COLO829 (cell line): ENCODE measurements at regions not wholly inside any gene's neighbourhood (a gene's known extent, or its start where the extent isn't known, plus 50 kb on each side); places are given as distances from the start of the nearest gene placed in this dataset.
"Not testable (repeated sequence)": the region's sequence is repeated elsewhere in the genome, so short reads cannot be mapped to it uniquely, and the experiment has no call there.

ENCODE experiments used
- DNase-seq: peaks from one replicate; pipeline ENCODE4 v3.0.0; 2012; ENCODE audit warnings: low spot score

GRCh38 chr4:59724286-59724685 lies 1475.8 kb upstream of the ADGRL3 start:
- not testable (repeated sequence) for DNase-seq

- DNase-seq: no peak
These were observed 1472.4 kb upstream of the ADGRL3 start for GRCh38 chr4:59727745-59728144.

- no peak for DNase-seq
These were observed 1471.6 kb upstream of the ADGRL3 start for GRCh38 chr4:59728496-59728895.

GRCh38 chr4:59729321-59729720 lies 1470.8 kb upstream of the ADGRL3 start:
- peak; percentile 23 for DNase-seq

- DNase-seq: no peak
These were observed 1451.7 kb upstream of the ADGRL3 start for GRCh38 chr4:59748433-59748832.

- no peak for DNase-seq
These were observed 1440.9 kb upstream of the ADGRL3 start for GRCh38 chr4:59759082-59759825.

- no peak for DNase-seq
These were observed 1437.8 kb upstream of the ADGRL3 start for GRCh38 chr4:59762344-59762743.

GRCh38 chr4:59770601-59771264 lies 1429.4 kb upstream of the ADGRL3 start:
- DNase-seq: no peak

- no peak for DNase-seq
These were observed 1427.4 kb upstream of the ADGRL3 start for GRCh38 chr4:59772641-59773139.

- DNase-seq: not testable (repeated sequence)
These were observed 1419.9 kb upstream of the ADGRL3 start for GRCh38 chr4:59780271-59780670.

GRCh38 chr4:59805176-59805575 lies 1395.0 kb upstream of the ADGRL3 start:
- DNase-seq: no peak

- DNase-seq: no peak
These were observed 1385.6 kb upstream of the ADGRL3 start for GRCh38 chr4:59814402-59815010.

- peak; percentile 58 for DNase-seq
These were observed 1381.5 kb upstream of the ADGRL3 start for GRCh38 chr4:59818656-59819055.

- no peak for DNase-seq
These were observed 1376.8 kb upstream of the ADGRL3 start for GRCh38 chr4:59823311-59823710.

- no peak for DNase-seq
These were observed 1375.0 kb upstream of the ADGRL3 start for GRCh38 chr4:59825104-59825503.

GRCh38 chr4:59831746-59832145 lies 1368.4 kb upstream of the ADGRL3 start:
- DNase-seq: no peak

GRCh38 chr4:59834943-59835342 lies 1365.2 kb upstream of the ADGRL3 start:
- DNase-seq: no peak

GRCh38 chr4:59837751-59838150 lies 1362.4 kb upstream of the ADGRL3 start:
- DNase-seq: no peak

GRCh38 chr4:59838236-59838635 lies 1361.9 kb upstream of the ADGRL3 start:
- no peak for DNase-seq

- no peak for DNase-seq
These were observed 1358.4 kb upstream of the ADGRL3 start for GRCh38 chr4:59841698-59842097.

GRCh38 chr4:59848457-59848856 lies 1351.7 kb upstream of the ADGRL3 start:
- no peak for DNase-seq

- no peak for DNase-seq
These were observed 1344.3 kb upstream of the ADGRL3 start for GRCh38 chr4:59855630-59856352.
